ENCODE measurements at regions not wholly inside any gene's neighbourhood (a gene's known extent, or its start where the extent isn't known, plus 50 kb on each side); places are given as distances from the start of the nearest gene placed in this dataset.

DNA sequence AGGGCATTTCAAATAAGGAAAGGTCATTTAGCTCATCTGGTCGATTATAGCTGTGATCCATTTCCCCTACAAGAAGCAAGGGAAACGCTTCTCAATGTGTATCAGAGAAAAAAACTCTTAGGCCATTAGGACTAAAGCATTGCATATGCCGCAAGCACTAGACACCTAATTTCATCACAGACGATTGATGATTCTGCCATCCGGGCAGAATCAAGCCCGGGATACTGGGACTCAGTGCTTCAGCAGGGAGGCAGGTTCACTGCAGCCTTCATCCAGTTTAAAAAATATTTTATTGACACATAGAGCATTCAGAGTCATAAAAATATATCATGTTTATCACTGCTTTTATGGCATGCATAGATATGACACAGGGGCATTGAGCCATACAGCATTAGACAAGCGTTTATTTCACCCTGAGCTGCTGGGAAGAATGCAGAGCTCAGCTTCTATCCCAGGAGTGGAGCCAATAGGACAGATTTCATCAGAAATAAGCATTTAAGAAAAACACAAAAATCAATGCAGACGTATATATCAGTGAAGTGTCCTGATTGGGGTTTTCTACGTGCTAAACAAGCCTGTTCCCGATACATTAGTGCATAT is 806.9 kb downstream of the GALC start:
- Histone ChIP-seq H3K27me3 (ENCODE audit: control insufficient read depth in 2 of 2, insufficient read depth in 1 of 2, low read length in 1 of 2) (no peaks in the 10 kb centered on the region), H3K27ac (ENCODE audit: low read depth in 1 of 2, low read length in 1 of 2) (no peak overlapping the region), H3K36me3 (ENCODE audit: control insufficient read depth in 2 of 2, insufficient read depth in 2 of 2, low read length in 1 of 2) (no peaks in the 10 kb centered on the region), H3K9me3 (ENCODE audit: control insufficient read depth in 2 of 2, insufficient read depth in 1 of 2, low read length in 1 of 2) (no peaks in the 10 kb centered on the region), H3K4me3 (ENCODE audit: low read length in 2 of 2) (no peak overlapping the region), H3K4me1 (ENCODE audit: control insufficient read depth in 2 of 2, insufficient read depth in 2 of 2, low read length in 2 of 2) (no peaks in the 10 kb centered on the region)
- DNase-seq (ENCODE audit: low read depth in 6 of 9, low spot score in 9 of 9): no peak
- 71% methylated on average over 10 of the region's 10 CpGs for WGBS

DNA sequence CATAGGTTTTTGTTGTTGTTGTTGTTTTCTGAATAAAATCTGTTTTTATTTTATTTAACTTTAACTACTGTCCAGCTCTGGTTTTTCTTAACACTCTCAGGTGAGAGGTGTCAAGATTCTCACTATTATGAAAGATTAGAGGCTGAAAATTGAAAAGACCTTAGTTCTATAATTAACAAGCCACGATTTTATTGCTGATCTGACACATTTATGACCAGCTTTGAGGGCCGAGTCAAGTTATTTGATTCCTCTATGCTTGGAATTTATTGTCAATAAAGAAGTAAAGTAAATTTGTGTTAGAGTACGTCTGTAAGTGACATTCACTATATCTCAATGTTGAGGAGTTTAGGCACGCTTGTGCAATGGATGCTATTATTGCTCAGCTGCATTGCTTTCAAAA is 808.8 kb downstream of the GALC start:
- no peak for DNase-seq (ENCODE audit: low read depth in 6 of 9, low spot score in 9 of 9)
- Histone ChIP-seq H3K27me3 (ENCODE audit: control insufficient read depth in 2 of 2, insufficient read depth in 1 of 2, low read length in 1 of 2) (no peaks in the 10 kb centered on the region), H3K36me3 (ENCODE audit: control insufficient read depth in 2 of 2, insufficient read depth in 2 of 2, low read length in 1 of 2) (no peaks in the 10 kb centered on the region), H3K4me1 (ENCODE audit: control insufficient read depth in 2 of 2, insufficient read depth in 2 of 2, low read length in 2 of 2) (no peaks in the 10 kb centered on the region), H3K4me3 (ENCODE audit: low read length in 2 of 2) (no peak overlapping the region), H3K9me3 (ENCODE audit: control insufficient read depth in 2 of 2, insufficient read depth in 1 of 2, low read length in 1 of 2) (no peaks in the 10 kb centered on the region), H3K27ac (ENCODE audit: low read depth in 1 of 2, low read length in 1 of 2) (no peak overlapping the region)
- 83% methylated on average over 4 of the region's 4 CpGs for WGBS

DNA sequence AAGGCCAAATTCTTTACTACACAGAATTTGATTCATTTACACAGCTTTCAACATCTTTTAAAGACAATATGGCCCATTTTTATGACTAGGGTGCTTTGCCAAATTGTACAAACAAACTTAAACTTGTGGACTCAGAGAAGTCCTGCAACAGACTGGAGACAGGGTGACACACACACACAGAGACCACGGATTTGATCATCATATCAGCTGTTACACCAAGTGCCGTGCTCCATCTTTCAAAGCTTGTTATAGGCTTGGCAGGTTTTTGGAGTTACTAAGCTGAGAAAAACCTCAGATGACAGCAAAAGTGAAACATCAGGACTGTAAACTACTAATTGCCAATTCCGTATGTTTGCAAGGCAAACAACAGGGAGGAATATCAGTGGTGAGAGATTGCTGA is 811.7 kb downstream of the GALC start:
- WGBS: 92% methylated on average over 3 of the region's 3 CpGs
- H3K4me3 ChIP-seq (ENCODE audit: low read length in 2 of 2): no peak overlapping the region
- H3K27ac ChIP-seq (ENCODE audit: low read depth in 1 of 2, low read length in 1 of 2): no peak overlapping the region
- no peaks in the 10 kb centered on the region for H3K4me1 ChIP-seq (ENCODE audit: control insufficient read depth in 2 of 2, insufficient read depth in 2 of 2, low read length in 2 of 2)
- H3K27me3 ChIP-seq (ENCODE audit: control insufficient read depth in 2 of 2, insufficient read depth in 1 of 2, low read length in 1 of 2): no peaks in the 10 kb centered on the region
- no peaks in the 10 kb centered on the region for H3K36me3 ChIP-seq (ENCODE audit: control insufficient read depth in 2 of 2, insufficient read depth in 2 of 2, low read length in 1 of 2)
- H3K9me3 ChIP-seq (ENCODE audit: control insufficient read depth in 2 of 2, insufficient read depth in 1 of 2, low read length in 1 of 2): no peaks in the 10 kb centered on the region
- DNase-seq (ENCODE audit: low read depth in 6 of 9, low spot score in 9 of 9): no peak

DNA sequence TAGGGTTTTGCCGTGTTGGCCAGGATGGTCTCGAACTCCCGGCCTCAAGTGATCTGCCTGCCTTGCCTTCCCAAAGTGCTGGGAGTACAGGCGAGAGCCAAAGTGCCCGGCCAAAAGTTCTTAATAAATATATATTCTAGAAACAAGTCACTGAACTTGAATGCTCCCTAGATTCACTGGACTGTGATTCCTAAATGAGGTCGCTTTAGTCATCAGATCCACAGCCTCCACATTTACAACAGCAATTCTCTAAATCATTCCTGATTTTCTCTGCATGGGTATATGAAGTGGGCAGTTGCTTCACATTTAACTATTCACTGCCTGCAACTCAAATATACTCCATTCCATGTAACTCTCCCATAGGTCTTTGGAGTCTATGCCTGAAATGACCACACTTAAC is 813.0 kb downstream of the GALC start:
- Histone ChIP-seq H3K9me3 (ENCODE audit: control insufficient read depth in 2 of 2, insufficient read depth in 1 of 2, low read length in 1 of 2) (no peaks in the 10 kb centered on the region), H3K4me3 (ENCODE audit: low read length in 2 of 2) (no peak overlapping the region), H3K27ac (ENCODE audit: low read depth in 1 of 2, low read length in 1 of 2) (no peak overlapping the region), H3K27me3 (ENCODE audit: control insufficient read depth in 2 of 2, insufficient read depth in 1 of 2, low read length in 1 of 2) (no peaks in the 10 kb centered on the region), H3K4me1 (ENCODE audit: control insufficient read depth in 2 of 2, insufficient read depth in 2 of 2, low read length in 2 of 2) (no peaks in the 10 kb centered on the region), H3K36me3 (ENCODE audit: control insufficient read depth in 2 of 2, insufficient read depth in 2 of 2, low read length in 1 of 2) (no peaks in the 10 kb centered on the region)
- DNase-seq (ENCODE audit: low read depth in 6 of 9, low spot score in 9 of 9): no peak
- 97% methylated on average over 6 of the region's 6 CpGs for WGBS

DNA sequence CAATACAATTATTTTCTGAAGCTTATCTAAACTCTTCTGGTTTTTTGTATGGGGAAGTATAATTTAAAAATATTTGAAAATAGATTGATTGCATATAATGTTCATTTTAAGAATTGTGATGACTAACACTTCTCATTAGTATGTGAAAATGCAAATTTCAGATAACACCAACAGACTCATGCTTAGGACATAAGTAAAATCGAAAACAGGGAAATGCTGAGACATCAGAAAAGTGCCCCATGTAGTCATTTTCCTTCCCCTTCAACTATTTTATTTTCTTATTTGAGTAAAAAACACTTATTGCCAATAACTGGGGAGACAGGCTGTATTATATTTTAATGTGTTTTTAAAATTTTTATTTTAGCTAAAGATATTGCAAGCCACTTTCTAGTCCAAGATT is 814.7 kb downstream of the GALC start:
- H3K4me1 ChIP-seq (ENCODE audit: control insufficient read depth in 2 of 2, insufficient read depth in 2 of 2, low read length in 2 of 2): no peaks in the 10 kb centered on the region
- no peak overlapping the region for H3K4me3 ChIP-seq (ENCODE audit: low read length in 2 of 2)
- H3K9me3 ChIP-seq (ENCODE audit: control insufficient read depth in 2 of 2, insufficient read depth in 1 of 2, low read length in 1 of 2): no peaks in the 10 kb centered on the region
- no peaks in the 10 kb centered on the region for H3K27me3 ChIP-seq (ENCODE audit: control insufficient read depth in 2 of 2, insufficient read depth in 1 of 2, low read length in 1 of 2)
- 65% methylated on average over 1 of the region's 1 CpG for WGBS
- no peaks in the 10 kb centered on the region for H3K36me3 ChIP-seq (ENCODE audit: control insufficient read depth in 2 of 2, insufficient read depth in 2 of 2, low read length in 1 of 2)
- H3K27ac ChIP-seq (ENCODE audit: low read depth in 1 of 2, low read length in 1 of 2): no peak overlapping the region
- DNase-seq (ENCODE audit: low read depth in 6 of 9, low spot score in 9 of 9): no peak

DNA sequence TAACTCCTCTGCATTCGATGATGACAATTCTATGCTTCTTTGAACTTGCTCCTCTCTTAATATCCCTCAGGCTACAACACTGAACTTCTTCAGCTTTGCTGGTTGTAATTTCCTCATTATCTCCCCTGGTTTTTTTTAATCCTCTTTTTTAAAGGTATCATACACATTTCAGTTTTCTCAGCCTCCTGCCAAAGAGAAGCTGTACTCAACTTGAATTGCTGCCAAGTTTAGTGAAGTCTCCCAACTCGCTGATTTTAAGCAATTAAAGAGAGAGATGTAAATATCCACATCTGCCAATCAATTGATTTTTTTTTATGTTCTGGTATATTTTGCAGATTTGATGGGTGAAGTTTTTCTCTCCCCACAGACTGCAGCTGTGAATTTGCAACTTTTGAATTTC is 817.8 kb downstream of the GALC start:
- Histone ChIP-seq H3K27me3 (ENCODE audit: control insufficient read depth in 2 of 2, insufficient read depth in 1 of 2, low read length in 1 of 2) (no peaks in the 10 kb centered on the region), H3K4me1 (ENCODE audit: control insufficient read depth in 2 of 2, insufficient read depth in 2 of 2, low read length in 2 of 2) (no peaks in the 10 kb centered on the region), H3K36me3 (ENCODE audit: control insufficient read depth in 2 of 2, insufficient read depth in 2 of 2, low read length in 1 of 2) (no peaks in the 10 kb centered on the region), H3K9me3 (ENCODE audit: control insufficient read depth in 2 of 2, insufficient read depth in 1 of 2, low read length in 1 of 2) (no peaks in the 10 kb centered on the region), H3K4me3 (ENCODE audit: low read length in 2 of 2) (no peak overlapping the region), H3K27ac (ENCODE audit: low read depth in 1 of 2, low read length in 1 of 2) (no peak overlapping the region)
- WGBS: 82% methylated on average over 2 of the region's 2 CpGs
- DNase-seq (ENCODE audit: low read depth in 6 of 9, low spot score in 9 of 9): no peak

DNA sequence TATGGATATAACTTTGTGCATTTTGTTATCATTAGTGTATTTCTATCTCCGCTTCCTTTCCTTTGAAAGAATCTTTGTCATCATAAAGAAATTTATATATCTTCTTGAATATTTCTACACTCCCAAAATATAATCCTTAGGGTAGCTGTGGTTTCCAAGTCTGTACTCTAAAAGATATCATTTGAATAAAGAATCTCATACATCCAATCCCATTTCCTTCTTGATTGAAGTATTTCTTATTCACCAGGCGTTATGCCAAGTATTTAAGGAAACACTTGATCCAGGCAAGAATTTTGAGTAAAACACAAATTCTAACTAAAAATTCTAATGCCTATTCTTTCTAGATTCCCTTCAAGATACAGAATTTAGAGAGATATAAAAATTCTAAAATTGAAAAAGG is 821.8 kb downstream of the GALC start:
- Histone ChIP-seq H3K36me3 (ENCODE audit: control insufficient read depth in 2 of 2, insufficient read depth in 2 of 2, low read length in 1 of 2) (no peaks in the 10 kb centered on the region), H3K27me3 (ENCODE audit: control insufficient read depth in 2 of 2, insufficient read depth in 1 of 2, low read length in 1 of 2) (no peaks in the 10 kb centered on the region), H3K4me3 (ENCODE audit: low read length in 2 of 2) (no peak overlapping the region), H3K4me1 (ENCODE audit: control insufficient read depth in 2 of 2, insufficient read depth in 2 of 2, low read length in 2 of 2) (no peaks in the 10 kb centered on the region), H3K27ac (ENCODE audit: low read depth in 1 of 2, low read length in 1 of 2) (no peak overlapping the region), H3K9me3 (ENCODE audit: control insufficient read depth in 2 of 2, insufficient read depth in 1 of 2, low read length in 1 of 2) (no peaks in the 10 kb centered on the region)
- 90% methylated on average over 2 of the region's 2 CpGs for WGBS
- DNase-seq (ENCODE audit: low read depth in 6 of 9, low spot score in 9 of 9): no peak

DNA sequence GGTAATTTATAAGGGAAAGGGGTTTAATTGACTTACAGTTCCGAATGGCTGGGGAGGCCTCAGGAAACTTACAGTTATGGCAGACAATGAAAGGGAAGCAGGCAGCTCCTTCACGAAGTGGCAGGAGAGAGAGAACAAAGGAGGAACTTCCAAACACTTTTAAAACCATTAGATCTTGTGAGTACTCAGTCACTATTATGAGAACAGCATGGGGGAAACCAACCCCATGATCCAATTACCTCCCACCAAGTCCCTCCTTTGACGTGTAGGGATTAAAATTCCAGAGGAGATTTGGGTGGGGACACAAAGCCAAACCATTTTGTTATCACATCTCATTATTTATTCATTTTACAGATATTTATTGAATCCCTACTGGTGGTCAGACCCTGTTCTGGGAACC is 822.8 kb downstream of the GALC start:
- WGBS: 27% methylated on average over 3 of the region's 3 CpGs

DNA sequence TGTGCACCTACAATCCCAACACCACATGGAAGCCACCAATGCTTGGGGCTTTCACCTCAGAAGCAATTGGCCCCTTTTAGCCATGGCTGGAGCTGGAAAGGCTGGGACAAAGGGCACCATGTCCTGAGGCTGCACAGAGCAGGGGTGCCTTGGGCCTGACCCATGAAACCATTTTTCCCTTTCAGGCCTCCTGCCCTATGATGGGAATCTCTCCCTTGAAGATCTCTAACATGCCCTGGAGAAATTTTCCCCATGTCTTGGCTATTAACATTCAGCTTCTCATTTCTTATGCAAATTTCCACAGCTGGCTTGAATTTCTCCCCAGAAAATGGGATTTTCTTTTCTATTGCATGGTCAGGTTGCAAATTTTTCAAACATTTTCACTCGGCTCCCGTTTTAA is 823.6 kb downstream of the GALC start:
- Histone ChIP-seq H3K4me3 (ENCODE audit: low read length in 2 of 2) (no peak overlapping the region), H3K27ac (ENCODE audit: low read depth in 1 of 2, low read length in 1 of 2) (no peak overlapping the region), H3K27me3 (ENCODE audit: control insufficient read depth in 2 of 2, insufficient read depth in 1 of 2, low read length in 1 of 2) (no peaks in the 10 kb centered on the region), H3K9me3 (ENCODE audit: control insufficient read depth in 2 of 2, insufficient read depth in 1 of 2, low read length in 1 of 2) (no peaks in the 10 kb centered on the region), H3K36me3 (ENCODE audit: control insufficient read depth in 2 of 2, insufficient read depth in 2 of 2, low read length in 1 of 2) (no peaks in the 10 kb centered on the region), H3K4me1 (ENCODE audit: control insufficient read depth in 2 of 2, insufficient read depth in 2 of 2, low read length in 2 of 2) (no peaks in the 10 kb centered on the region)
- WGBS: 94% methylated on average over 2 of the region's 2 CpGs
- no peak for DNase-seq (ENCODE audit: low read depth in 6 of 9, low spot score in 9 of 9)

More for the DNA sequence above, 822.8 kb downstream of the GALC start:
- no peaks in the 10 kb centered on the region for H3K9me3 ChIP-seq (ENCODE audit: control insufficient read depth in 2 of 2, insufficient read depth in 1 of 2, low read length in 1 of 2)
- no peaks in the 10 kb centered on the region for H3K36me3 ChIP-seq (ENCODE audit: control insufficient read depth in 2 of 2, insufficient read depth in 2 of 2, low read length in 1 of 2)
- H3K27me3 ChIP-seq (ENCODE audit: control insufficient read depth in 2 of 2, insufficient read depth in 1 of 2, low read length in 1 of 2): no peaks in the 10 kb centered on the region
- DNase-seq (ENCODE audit: low read depth in 6 of 9, low spot score in 9 of 9): no peak
- H3K4me3 ChIP-seq (ENCODE audit: low read length in 2 of 2): no peak overlapping the region
- no peak overlapping the region for H3K27ac ChIP-seq (ENCODE audit: low read depth in 1 of 2, low read length in 1 of 2)
- no peaks in the 10 kb centered on the region for H3K4me1 ChIP-seq (ENCODE audit: control insufficient read depth in 2 of 2, insufficient read depth in 2 of 2, low read length in 2 of 2)

DNA sequence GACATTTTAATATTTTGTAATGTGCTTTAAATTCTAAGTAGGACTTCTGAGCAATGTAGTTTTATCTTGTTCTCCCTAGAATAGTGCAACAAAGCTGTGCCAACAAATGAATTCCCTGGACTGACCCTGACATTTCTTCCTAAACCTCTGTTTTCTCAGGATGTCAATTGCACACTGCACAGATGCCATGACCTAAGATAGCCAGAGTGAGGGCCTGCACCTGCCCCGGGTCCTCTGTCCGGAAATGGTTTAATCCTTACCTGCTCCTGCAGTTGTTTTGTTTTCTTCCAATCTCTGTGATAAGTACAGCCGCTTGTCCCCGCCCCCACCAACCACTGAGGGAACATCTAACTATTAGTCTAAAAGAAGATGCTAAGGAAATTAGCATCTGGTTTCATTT is 831.5 kb downstream of the GALC start:
- 85% methylated on average over 4 of the region's 4 CpGs for WGBS
- DNase-seq (ENCODE audit: low read depth in 6 of 9, low spot score in 9 of 9): no peak
- no peaks in the 10 kb centered on the region for H3K27me3 ChIP-seq (ENCODE audit: control insufficient read depth in 2 of 2, insufficient read depth in 1 of 2, low read length in 1 of 2)
- H3K9me3 ChIP-seq (ENCODE audit: control insufficient read depth in 2 of 2, insufficient read depth in 1 of 2, low read length in 1 of 2): no peaks in the 10 kb centered on the region
- H3K4me3 ChIP-seq (ENCODE audit: low read length in 2 of 2): no peak overlapping the region
- no peaks in the 10 kb centered on the region for H3K4me1 ChIP-seq (ENCODE audit: control insufficient read depth in 2 of 2, insufficient read depth in 2 of 2, low read length in 2 of 2)
- no peaks in the 10 kb centered on the region for H3K36me3 ChIP-seq (ENCODE audit: control insufficient read depth in 2 of 2, insufficient read depth in 2 of 2, low read length in 1 of 2)
- H3K27ac ChIP-seq (ENCODE audit: low read depth in 1 of 2, low read length in 1 of 2): no peak overlapping the region

All from thymus (tissue), 11 donors.